Neuron (in vitro differentiated cells): ENCODE measurements at regions not wholly inside any gene's neighbourhood (a gene's known extent, or its start where the extent isn't known, plus 50 kb on each side); places are given as distances from the start of the nearest gene placed in this dataset.

ENCODE experiments used
- H2AFZ ChIP-seq: one replicate; pipeline ENCODE4 v1.6.1; 2013; ENCODE audit warnings: low read depth, mild to moderate bottlenecking, inconsistent platforms, low read length, moderate library complexity
- H3K27me3 ChIP-seq: one replicate; pipeline ENCODE4 v1.6.1; 2013; ENCODE audit warnings: low read length; ENCODE audit not compliant: insufficient read depth
- H3K36me3 ChIP-seq: one replicate; pipeline ENCODE4 v1.6.1; 2013; ENCODE audit warnings: low read length; ENCODE audit not compliant: insufficient read depth
- H3K4me1 ChIP-seq: one replicate; pipeline ENCODE4 v1.6.1; 2013; ENCODE audit warnings: low read length; ENCODE audit not compliant: insufficient read depth
- H3K4me3 ChIP-seq: 2 replicates; pipeline ENCODE4 v1.5.1; 2013; ENCODE audit warnings: mild to moderate bottlenecking, low read length, moderate library complexity
- H3K9me3 ChIP-seq: one replicate; pipeline ENCODE4 v1.6.1; 2013; ENCODE audit warnings: low read length

GRCh38 chr6:119446609-119447008, 97.0 kb upstream of the MAN1A1 start:
- Histone ChIP-seq H2AFZ (no peak overlapping the region), H3K4me1 (peaks cover 4% of the 10 kb centered on the region), H3K9me3 (no peaks in the 10 kb centered on the region), H3K4me3 (no peak overlapping the region), H3K27me3 (no peaks in the 10 kb centered on the region), H3K36me3 (no peaks in the 10 kb centered on the region)

- Histone ChIP-seq H2AFZ (no peak overlapping the region), H3K4me3 (no peak overlapping the region), H3K4me1 (peaks cover 4% of the 10 kb centered on the region), H3K36me3 (no peaks in the 10 kb centered on the region), H3K27me3 (no peaks in the 10 kb centered on the region), H3K9me3 (no peaks in the 10 kb centered on the region)
These were observed 96.6 kb upstream of the MAN1A1 start for GRCh38 chr6:119446115-119446554.

- H3K9me3 ChIP-seq: no peaks in the 10 kb centered on the region
- H2AFZ ChIP-seq: no peak overlapping the region
- H3K4me3 ChIP-seq: no peak overlapping the region
- H3K36me3 ChIP-seq: no peaks in the 10 kb centered on the region
- peaks cover 4% of the 10 kb centered on the region for H3K4me1 ChIP-seq
- H3K27me3 ChIP-seq: no peaks in the 10 kb centered on the region
These were observed 96.1 kb upstream of the MAN1A1 start for GRCh38 chr6:119445666-119446065.

GRCh38 chr6:119444642-119445557, 95.3 kb upstream of the MAN1A1 start:
- no peak overlapping the region for H3K4me3 ChIP-seq
- H2AFZ ChIP-seq: no peak overlapping the region
- H3K27me3 ChIP-seq: no peaks in the 10 kb centered on the region
- no peaks in the 10 kb centered on the region for H3K9me3 ChIP-seq
- H3K36me3 ChIP-seq: no peaks in the 10 kb centered on the region
- H3K4me1 ChIP-seq: peaks cover 4% of the 10 kb centered on the region

- no peaks in the 10 kb centered on the region for H3K36me3 ChIP-seq
- no peaks in the 10 kb centered on the region for H3K27me3 ChIP-seq
- H3K4me3 ChIP-seq: no peak overlapping the region
- no peaks in the 10 kb centered on the region for H3K9me3 ChIP-seq
- peaks cover 4% of the 10 kb centered on the region for H3K4me1 ChIP-seq
- H2AFZ ChIP-seq: no peak overlapping the region
These were observed 94.6 kb upstream of the MAN1A1 start for GRCh38 chr6:119443993-119444641.

GRCh38 chr6:119442776-119443184, 93.2 kb upstream of the MAN1A1 start:
- Histone ChIP-seq H3K4me1 (peaks cover 4% of the 10 kb centered on the region), H3K4me3 (no peak overlapping the region), H3K9me3 (no peaks in the 10 kb centered on the region), H3K27me3 (no peaks in the 10 kb centered on the region), H3K36me3 (no peaks in the 10 kb centered on the region), H2AFZ (no peak overlapping the region)

GRCh38 chr6:119440953-119441352, 91.4 kb upstream of the MAN1A1 start:
- Histone ChIP-seq H3K36me3 (no peaks in the 10 kb centered on the region), H3K4me1 (peaks cover 4% of the 10 kb centered on the region), H3K27me3 (no peaks in the 10 kb centered on the region), H3K4me3 (no peak overlapping the region), H3K9me3 (no peaks in the 10 kb centered on the region), H2AFZ (no peak overlapping the region)

- H3K4me3 ChIP-seq: no peak overlapping the region
- H3K36me3 ChIP-seq: no peaks in the 10 kb centered on the region
- no peaks in the 10 kb centered on the region for H3K27me3 ChIP-seq
- no peaks in the 10 kb centered on the region for H3K9me3 ChIP-seq
- no peak overlapping the region for H2AFZ ChIP-seq
- no peaks in the 10 kb centered on the region for H3K4me1 ChIP-seq
These were observed 87.0 kb upstream of the MAN1A1 start for GRCh38 chr6:119436583-119436982.

- no peaks in the 10 kb centered on the region for H3K4me1 ChIP-seq
- no peak overlapping the region for H3K4me3 ChIP-seq
- H2AFZ ChIP-seq: no peak overlapping the region
- H3K9me3 ChIP-seq: no peaks in the 10 kb centered on the region
- H3K27me3 ChIP-seq: no peaks in the 10 kb centered on the region
- no peaks in the 10 kb centered on the region for H3K36me3 ChIP-seq
These were observed 82.2 kb upstream of the MAN1A1 start for GRCh38 chr6:119431799-119432198.

GRCh38 chr6:119430805-119431204, 81.2 kb upstream of the MAN1A1 start:
- Histone ChIP-seq H3K9me3 (no peaks in the 10 kb centered on the region), H3K36me3 (no peaks in the 10 kb centered on the region), H3K27me3 (no peaks in the 10 kb centered on the region), H3K4me1 (no peaks in the 10 kb centered on the region), H2AFZ (no peak overlapping the region), H3K4me3 (no peak overlapping the region)

- no peaks in the 10 kb centered on the region for H3K27me3 ChIP-seq
These were observed 79.1 kb upstream of the MAN1A1 start for GRCh38 chr6:119428633-119429032.

GRCh38 chr6:119426619-119427018, 77.1 kb upstream of the MAN1A1 start:
- H3K27me3 ChIP-seq: no peaks in the 10 kb centered on the region
- H3K4me1 ChIP-seq: no peaks in the 10 kb centered on the region
- H2AFZ ChIP-seq: no peak overlapping the region
- H3K4me3 ChIP-seq: no peak overlapping the region
- H3K36me3 ChIP-seq: no peaks in the 10 kb centered on the region
- H3K9me3 ChIP-seq: no peaks in the 10 kb centered on the region

More at GRCh38 chr6:119428633-119429032, 79.1 kb upstream of the MAN1A1 start:
- H3K4me3 ChIP-seq: no peak overlapping the region
- H2AFZ ChIP-seq: no peak overlapping the region
- H3K9me3 ChIP-seq: no peaks in the 10 kb centered on the region
- no peaks in the 10 kb centered on the region for H3K36me3 ChIP-seq
- no peaks in the 10 kb centered on the region for H3K4me1 ChIP-seq

- H3K27me3 ChIP-seq: no peaks in the 10 kb centered on the region
- no peaks in the 10 kb centered on the region for H3K4me1 ChIP-seq
- H2AFZ ChIP-seq: no peak overlapping the region
- H3K36me3 ChIP-seq: no peaks in the 10 kb centered on the region
- H3K9me3 ChIP-seq: no peaks in the 10 kb centered on the region
- no peak overlapping the region for H3K4me3 ChIP-seq
These were observed 74.4 kb upstream of the MAN1A1 start for GRCh38 chr6:119423996-119424395.
